22Rv1 (cell line): ENCODE measurements at regions not wholly inside any gene's neighbourhood (a gene's known extent, or its start where the extent isn't known, plus 50 kb on each side); places are given as distances from the start of the nearest gene placed in this dataset.

Experiments
- H3K27ac ChIP-seq: fragments of 450-650 bp; 2 replicates; pipeline ENCODE4 v1.5.1; 2017
- CTCF ChIP-seq: fragments of 450-650 bp; IDR thresholded peaks from 2 replicates; pipeline ENCODE4 v1.5.1; 2017; ENCODE audit warnings: mild to moderate bottlenecking
- ZFX ChIP-seq: fragments of 450-650 bp; IDR thresholded peaks from 2 replicates; pipeline ENCODE4 v1.6.1; 2017; ENCODE audit warnings: antibody characterized with exemption, borderline replicate concordance

- no peak overlapping the region for H3K27ac ChIP-seq
- TF ChIP-seq ZFX (no peak), CTCF (no peak)
Measured at GRCh38 chr2:207385903-207386302, 143.9 kb upstream of the CREB1 start.

- TF ChIP-seq CTCF = no peak
- TF ChIP-seq ZFX = no peak
- no peak overlapping the region for H3K27ac ChIP-seq
Measured at GRCh38 chr2:207387001-207387571, 142.7 kb upstream of the CREB1 start.

GRCh38 chr2:207390302-207391095, 139.3 kb upstream of the CREB1 start:
- TF ChIP-seq ZFX (no peak), CTCF (no peak)
- H3K27ac ChIP-seq = no peak overlapping the region

GRCh38 chr2:207394203-207394781, 135.5 kb upstream of the CREB1 start:
- TF ChIP-seq ZFX = no peak
- TF ChIP-seq CTCF = no peak
- H3K27ac ChIP-seq = no peak overlapping the region

- TF ChIP-seq CTCF (no peak), ZFX (no peak)
- no peak overlapping the region for H3K27ac ChIP-seq
Measured at GRCh38 chr2:207394812-207395534, 134.8 kb upstream of the CREB1 start.

- TF ChIP-seq ZFX (no peak), CTCF (no peak)
- H3K27ac ChIP-seq = no peak overlapping the region
Measured at GRCh38 chr2:207395535-207396251, 134.1 kb upstream of the CREB1 start.
